HG03175 (cell line): ENCODE measurements at regions not wholly inside any gene's neighbourhood (a gene's known extent, or its start where the extent isn't known, plus 50 kb on each side); places are given as distances from the start of the nearest gene placed in this dataset.

Source experiments
- ATAC-seq: cut with Tn5 transposase; IDR thresholded peaks from one replicate; pipeline ENCODE4 v1.9.1; 2021; ENCODE audit warnings: mild to moderate bottlenecking, moderate library complexity; ENCODE audit not compliant: unreplicated experiment

DNA sequence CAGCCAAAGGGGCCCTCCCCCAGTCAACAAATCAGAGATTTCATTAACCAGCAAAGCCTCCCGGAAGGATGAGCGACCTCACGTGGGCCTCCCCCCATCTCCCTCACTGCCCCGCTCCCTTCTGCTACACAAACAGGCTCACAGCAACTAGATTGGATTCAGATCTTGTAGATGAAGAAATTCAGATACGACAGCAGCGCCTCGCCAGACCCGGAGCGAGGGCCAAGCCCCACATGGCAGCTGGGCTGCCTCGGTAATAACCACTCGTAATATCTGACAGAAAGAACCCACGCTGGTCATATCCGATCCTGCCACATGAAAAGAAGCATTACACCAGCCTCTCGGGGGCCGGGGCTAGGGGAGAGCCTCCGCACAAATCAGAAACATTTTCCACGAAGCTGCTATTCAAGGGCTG is 581.3 kb downstream of the BCOR start:
- no peak for ATAC-seq

GRCh38 chrX:39518476-39519029 is 579.2 kb downstream of the BCOR start:
- ATAC-seq = no peak

GRCh38 chrX:39519030-39519488 is 578.7 kb downstream of the BCOR start:
- no peak for ATAC-seq

DNA sequence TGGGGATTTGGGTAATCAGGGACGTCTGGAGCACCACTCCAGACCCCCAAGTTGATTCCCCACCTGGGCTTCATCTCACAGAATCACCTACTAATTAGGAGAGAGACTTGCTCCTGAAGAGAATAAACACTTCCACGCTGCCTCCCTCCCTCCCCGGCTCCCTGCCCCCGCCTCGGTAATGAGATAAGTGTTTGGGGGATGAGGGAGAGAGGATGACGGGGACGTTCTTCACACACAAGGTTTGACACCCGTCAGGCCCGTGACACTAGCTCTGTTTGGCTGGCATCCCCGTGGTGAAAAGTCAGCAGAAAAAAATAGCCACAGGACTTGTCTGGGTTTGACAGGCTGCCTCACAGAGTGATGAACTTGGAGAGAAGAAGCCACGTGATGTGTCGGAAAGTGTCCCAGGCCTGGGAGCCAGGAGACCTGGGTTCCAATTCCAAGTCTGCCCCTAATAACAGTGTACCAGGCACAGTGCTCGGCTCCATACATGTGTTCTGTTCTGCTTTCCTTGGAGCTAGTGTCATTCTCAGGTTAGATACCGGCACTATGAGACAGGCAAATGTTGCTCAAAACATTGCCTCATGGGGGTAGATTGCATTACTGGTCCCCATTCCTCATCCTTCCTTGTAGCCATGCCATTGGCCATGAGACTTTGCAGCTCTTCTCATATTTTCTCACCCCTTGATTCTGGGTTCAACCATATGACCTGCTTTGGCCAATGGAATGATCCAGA is 578.0 kb downstream of the BCOR start:
- no peak for ATAC-seq

DNA sequence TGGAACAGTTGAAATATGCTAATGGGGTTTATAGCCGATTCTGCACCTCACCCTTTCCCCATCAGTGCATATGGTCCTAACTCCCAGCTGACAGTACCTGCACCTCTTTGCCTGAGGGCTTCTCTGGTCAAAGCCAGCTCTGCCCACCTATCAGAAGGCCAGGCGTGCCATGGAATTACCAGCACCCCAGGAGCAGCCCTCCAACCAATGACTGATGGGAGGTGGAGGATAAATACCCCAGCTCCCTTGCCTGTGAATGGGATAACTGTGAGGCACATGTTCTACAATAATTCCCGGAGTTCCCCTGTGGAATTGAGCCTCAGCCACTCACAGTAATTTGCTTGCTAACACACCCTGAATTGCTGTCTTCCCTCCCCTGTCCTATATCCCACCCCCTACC is 572.0 kb downstream of the BCOR start:
- ATAC-seq = no peak

DNA sequence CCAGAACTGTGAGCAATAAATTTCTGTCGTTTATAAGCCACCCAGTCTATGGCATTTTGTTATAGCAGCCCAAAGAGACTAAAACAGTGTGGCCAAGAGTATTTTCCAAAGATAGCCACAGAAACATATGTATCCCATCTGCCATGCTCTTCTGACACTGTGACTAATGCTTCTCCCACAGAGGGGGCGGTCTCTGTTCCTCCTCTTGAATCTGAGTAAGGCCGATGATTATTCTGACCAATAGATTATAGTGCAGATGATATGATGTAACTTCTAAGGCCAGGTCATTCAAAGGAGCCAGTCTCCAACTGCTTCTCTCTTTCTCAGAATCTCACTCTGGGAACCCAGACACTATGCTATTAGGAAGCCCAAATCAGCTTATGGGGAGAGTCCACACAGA is 570.7 kb downstream of the BCOR start:
- no peak for ATAC-seq

DNA sequence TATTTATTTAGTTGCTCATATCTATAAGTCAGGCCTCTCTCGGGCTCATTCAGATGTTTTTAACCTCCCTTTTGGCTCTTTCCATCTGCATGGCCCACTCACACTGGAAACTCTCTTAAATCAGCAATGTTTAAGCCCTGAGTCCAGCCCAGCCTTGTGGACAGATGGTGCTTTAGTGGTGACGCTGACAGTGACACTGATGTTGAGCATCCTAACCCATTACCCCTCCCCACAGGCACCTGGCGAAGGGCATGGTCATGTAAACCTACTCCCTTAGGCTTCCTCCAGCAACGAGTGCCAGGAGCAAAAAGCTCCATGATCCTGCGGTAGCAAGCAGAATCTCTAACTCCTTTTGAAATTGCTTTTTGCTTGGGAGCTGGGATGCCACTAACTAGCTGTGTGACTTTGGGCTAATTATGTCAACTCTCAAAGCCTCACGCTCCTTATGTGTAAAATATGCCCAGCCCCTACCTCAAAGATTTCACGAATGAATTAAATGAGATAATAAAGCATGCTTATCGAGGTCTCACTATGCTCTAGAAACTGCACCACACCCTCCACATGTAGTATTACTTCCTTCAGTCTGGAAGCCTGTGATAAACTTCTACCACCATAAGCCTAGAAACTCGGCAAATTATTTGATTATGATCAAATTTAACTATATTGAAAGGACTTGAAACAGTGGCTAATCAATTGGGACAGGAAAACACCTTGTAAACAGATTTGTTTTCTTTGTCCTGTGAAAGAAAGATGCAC is 569.4 kb downstream of the BCOR start:
- no peak for ATAC-seq

DNA sequence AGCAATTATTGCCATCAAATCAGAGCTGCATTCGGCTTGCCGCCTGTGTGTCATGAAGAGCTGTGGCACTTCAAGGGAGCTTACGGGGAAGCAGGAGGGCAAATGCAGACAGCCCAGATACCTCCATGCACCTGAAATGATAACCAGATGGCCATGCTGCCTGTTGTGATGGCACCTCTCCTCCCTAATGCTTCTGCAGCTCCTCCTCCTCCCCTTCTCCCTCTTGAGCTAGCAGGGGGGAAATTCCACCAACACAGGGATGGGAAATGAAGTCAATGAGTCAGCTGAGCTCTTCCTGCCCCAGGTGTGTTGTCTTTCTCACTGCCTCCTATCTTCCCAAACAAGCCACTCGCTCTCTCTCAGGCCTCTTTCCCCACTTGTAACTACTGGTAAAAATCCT is 565.0 kb downstream of the BCOR start:
- no peak for ATAC-seq

- ATAC-seq = no peak
Observed at GRCh38 chrX:39534949-39535348, 562.8 kb downstream of the BCOR start.

DNA sequence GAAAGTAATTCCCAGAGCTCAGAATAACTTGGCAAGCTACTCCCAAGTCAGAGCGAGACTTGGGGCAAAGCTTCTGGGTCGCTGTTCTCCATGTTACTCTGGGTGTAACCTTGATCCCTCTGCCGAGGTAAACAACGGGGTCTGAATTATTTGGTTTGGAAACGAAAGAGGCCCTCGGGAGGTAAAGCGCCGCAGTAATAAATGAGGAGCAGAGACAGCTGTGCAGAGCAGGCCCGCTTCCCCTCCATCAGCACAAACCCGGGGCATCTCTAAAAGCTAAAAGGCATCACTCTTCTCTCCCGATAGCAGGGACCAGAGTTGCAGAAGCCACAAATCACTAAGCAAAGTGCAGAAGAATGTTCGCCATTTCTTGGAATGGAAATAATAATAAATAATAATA is 561.5 kb downstream of the BCOR start:
- ATAC-seq = no peak

DNA sequence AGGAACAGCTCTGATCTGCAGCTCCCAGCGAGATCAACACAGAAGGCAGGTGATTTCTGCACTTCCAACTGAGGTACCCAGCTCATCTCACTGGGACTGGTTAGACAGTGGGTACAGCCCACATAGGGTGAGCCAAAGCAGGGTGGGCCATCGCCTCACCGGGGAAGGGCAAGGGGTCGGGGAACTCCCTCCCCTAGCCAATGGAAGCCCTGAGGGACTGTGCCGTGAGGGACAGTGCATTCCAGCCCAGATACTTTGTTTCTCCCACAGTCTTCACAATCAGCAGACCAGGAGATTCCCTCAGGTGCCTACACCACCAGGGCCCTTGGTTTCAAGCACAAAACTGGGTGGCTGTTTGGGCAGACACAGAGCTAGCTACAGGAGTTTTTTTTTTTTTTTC is 555.9 kb downstream of the BCOR start:
- no peak for ATAC-seq

GRCh38 chrX:39542316-39542715 is 555.4 kb downstream of the BCOR start:
- ATAC-seq = no peak

- ATAC-seq = peak; percentile 62
Observed at GRCh38 chrX:39550795-39551361, 546.9 kb downstream of the BCOR start.

DNA sequence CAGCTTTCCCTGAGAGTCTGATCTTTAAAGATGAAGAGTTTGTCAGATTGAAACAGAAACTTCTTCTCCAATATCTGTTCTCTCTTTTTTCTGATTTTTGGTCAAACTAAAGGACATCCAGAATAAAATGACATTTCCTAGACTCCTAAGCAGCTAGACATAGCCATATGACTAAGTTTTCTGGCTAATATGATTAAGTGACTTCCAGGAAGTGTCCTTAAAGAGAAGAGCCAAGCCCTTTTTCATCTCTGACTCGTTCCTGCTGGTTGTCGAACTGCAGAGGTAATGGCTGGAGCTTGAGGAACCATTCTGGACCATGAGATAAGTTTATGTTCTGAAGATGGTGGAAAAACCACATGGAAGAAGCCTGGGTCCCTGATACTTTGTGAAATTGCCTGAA is 546.0 kb downstream of the BCOR start:
- ATAC-seq = no peak

DNA sequence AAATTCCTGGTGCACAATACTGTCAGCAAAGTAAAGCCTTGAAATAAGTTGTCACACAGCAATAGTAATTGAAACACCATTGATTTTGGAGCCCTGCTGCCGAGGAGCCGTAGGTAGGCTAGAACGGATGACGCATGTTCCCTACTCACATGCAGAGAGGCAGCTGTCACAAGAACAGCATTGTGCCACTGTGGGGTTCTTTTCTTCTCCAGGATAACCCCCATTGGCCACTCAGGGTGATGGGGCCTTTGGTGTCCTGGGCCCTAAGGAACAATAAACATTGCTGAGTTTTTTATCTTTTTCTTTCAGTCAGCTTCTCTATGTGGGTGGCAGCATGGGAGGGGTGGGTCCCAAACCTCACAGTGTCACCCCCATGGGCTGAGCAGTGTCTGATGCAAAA is 542.3 kb downstream of the BCOR start:
- ATAC-seq = no peak

DNA sequence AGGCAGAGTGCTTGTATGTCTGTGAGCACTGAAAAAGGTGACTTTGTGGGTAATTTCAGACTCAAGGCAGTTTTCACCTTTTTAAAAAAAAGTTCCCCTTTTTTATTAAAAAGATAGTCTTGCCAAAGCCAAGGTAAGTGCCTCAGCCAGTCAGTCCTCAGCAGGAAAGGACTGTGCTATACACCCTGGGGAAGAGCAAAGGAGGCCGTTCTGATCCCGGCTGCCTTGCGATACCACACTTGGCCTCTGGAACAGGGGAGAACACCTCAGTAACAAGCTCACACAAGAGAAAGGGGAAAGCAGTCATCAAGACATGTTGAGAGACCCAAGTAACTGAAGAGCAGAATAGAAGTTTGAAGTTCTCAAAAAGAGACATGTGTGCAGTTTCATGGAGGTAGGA is 541.7 kb downstream of the BCOR start:
- no peak for ATAC-seq

GRCh38 chrX:39559229-39559628 is 538.5 kb downstream of the BCOR start:
- ATAC-seq = no peak

DNA sequence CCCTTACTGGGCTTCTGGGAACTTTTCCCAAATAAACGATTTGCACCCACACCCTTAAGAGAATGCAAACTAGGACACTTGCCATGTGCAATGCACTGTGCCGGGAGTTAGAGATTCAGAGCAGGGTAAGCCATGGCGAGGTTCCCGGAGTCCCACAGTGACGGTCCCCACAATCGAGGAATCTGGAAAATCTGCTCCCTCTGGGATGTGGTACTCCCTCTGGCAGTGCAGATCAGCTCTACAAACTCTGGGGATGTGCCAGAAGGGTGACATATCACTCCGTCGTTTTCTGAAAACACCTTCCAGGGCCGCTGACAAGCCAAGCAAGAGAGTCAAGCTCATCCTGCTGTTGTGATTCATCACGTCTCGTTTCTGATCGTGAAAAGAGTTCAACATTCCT is 537.5 kb downstream of the BCOR start:
- ATAC-seq = no peak

GRCh38 chrX:39563178-39563577 is 534.6 kb downstream of the BCOR start:
- no peak for ATAC-seq

- no peak for ATAC-seq
Observed at GRCh38 chrX:39564751-39565150, 533.0 kb downstream of the BCOR start.

- no peak for ATAC-seq
Observed at GRCh38 chrX:39574178-39574577, 523.6 kb downstream of the BCOR start.
